ENCODE measurements at regions not wholly inside any gene's neighbourhood (a gene's known extent, or its start where the extent isn't known, plus 50 kb on each side); places are given as distances from the start of the nearest gene placed in this dataset.

DNA sequence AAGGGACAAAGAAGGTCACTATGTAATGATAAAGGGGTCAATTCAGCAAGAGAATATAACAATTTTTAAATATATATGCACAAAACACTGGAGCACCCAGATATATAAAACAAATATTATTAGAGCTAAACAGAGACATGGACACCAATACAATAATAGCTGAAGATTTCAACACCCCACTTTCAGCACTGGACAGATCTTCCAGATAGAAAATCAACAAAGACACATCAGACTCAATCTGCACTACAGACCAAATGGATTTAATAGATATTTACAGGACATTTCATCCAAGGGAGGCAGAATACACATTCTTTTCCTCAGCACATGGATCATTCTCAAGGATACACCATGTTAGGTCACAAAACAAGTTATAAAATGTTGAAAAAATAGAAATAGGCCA, 111.4 kb downstream of the SOX3 start:
- TF ChIP-seq, protein P1, sequence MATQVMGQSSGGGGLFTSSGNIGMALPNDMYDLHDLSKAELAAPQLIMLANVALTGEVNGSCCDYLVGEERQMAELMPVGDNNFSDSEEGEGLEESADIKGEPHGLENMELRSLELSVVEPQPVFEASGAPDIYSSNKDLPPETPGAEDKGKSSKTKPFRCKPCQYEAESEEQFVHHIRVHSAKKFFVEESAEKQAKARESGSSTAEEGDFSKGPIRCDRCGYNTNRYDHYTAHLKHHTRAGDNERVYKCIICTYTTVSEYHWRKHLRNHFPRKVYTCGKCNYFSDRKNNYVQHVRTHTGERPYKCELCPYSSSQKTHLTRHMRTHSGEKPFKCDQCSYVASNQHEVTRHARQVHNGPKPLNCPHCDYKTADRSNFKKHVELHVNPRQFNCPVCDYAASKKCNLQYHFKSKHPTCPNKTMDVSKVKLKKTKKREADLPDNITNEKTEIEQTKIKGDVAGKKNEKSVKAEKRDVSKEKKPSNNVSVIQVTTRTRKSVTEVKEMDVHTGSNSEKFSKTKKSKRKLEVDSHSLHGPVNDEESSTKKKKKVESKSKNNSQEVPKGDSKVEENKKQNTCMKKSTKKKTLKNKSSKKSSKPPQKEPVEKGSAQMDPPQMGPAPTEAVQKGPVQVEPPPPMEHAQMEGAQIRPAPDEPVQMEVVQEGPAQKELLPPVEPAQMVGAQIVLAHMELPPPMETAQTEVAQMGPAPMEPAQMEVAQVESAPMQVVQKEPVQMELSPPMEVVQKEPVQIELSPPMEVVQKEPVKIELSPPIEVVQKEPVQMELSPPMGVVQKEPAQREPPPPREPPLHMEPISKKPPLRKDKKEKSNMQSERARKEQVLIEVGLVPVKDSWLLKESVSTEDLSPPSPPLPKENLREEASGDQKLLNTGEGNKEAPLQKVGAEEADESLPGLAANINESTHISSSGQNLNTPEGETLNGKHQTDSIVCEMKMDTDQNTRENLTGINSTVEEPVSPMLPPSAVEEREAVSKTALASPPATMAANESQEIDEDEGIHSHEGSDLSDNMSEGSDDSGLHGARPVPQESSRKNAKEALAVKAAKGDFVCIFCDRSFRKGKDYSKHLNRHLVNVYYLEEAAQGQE (IDR thresholded peaks at IDR 0.05; ENCODE audit: low read depth) = peak; percentile 75
- TF ChIP-seq ZBTB7A (IDR thresholded peaks at IDR 0.05; ENCODE audit: low read depth) = no peak

DNA sequence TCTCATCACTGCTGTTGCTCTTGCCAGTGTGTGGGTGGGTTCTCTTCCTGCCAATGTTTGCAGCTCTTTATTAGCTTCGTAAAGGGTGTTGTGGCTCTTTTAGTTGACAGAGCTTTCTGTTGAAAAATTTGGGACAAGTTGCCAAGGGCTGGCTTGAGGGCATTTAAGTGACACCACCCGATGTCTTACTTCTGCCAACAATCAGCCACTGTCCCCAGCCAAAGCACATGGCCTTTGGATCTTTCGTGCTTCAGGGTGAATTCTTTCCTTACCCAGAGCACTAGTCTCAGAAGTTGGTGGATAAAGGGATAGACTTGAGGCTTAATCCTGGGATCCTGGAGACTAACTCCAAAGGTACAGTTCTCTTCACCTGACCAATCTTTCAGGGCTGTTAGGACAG, 113.6 kb downstream of the SOX3 start:
- TF ChIP-seq CEBPB (IDR thresholded peaks at IDR 0.05) (no peak), EP300 (IDR thresholded peaks at IDR 0.05; ENCODE audit: borderline replicate concordance) (no peak), EGR1 (IDR thresholded peaks at IDR 0.05) (no peak), TEAD4 (IDR thresholded peaks at IDR 0.05) (no peak)
- TF ChIP-seq, protein P2, sequence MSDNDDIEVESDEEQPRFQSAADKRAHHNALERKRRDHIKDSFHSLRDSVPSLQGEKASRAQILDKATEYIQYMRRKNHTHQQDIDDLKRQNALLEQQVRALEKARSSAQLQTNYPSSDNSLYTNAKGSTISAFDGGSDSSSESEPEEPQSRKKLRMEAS (IDR thresholded peaks at IDR 0.05) = no peak
- TF ChIP-seq, protein P1 (IDR thresholded peaks at IDR 0.05; ENCODE audit: low read depth) = no peak

DNA sequence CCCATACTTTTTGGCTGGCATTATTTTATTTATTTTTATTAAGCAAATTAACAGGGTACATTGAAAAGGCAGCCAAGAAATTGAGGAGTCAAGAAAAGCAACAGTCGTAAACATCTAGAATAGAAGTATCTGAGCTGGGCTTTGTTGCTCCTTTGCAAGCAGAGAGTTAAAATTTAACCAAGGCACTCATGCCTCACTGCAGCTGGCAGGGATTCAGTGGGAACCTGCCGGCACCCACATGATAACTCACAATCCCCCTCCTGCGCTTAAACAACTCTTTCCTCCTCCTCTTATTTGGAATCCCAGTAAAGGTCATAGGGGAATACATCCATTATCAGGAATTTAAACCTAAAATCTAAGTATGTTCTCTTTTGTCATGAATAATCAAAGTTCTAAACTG, 115.5 kb downstream of the SOX3 start:
- TF ChIP-seq TEAD4 (IDR thresholded peaks at IDR 0.05) (no peak), TAF1 (IDR thresholded peaks at IDR 0.05; ENCODE audit: low read depth) (no peak)
- TF ChIP-seq, protein P2 (IDR thresholded peaks at IDR 0.05) = no peak

DNA sequence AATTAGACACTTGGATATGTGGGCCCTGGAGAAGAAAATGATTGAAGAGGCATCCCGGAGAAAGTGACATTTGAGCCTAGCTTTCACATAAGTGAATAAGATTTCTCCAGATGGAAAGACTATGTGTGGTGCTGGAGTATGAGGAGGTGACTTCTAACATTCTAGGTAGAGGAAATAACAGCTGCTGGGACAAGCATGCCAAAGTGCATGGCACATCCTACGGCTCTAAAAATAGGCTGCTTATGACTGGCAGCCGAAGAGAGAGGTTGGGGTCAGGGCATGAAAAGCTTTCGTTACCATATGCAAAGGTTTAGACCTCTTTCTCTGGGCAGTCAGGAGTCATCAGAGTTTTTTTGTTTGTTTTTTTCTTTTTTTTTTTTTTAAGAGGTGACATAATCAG, 142.0 kb downstream of the SOX3 start:
- TF ChIP-seq EP300 (IDR thresholded peaks at IDR 0.05; ENCODE audit: borderline replicate concordance) = no peak
- no peak for TF ChIP-seq TCF12 (IDR thresholded peaks at IDR 0.05; ENCODE audit: low read depth)
- no peak for TF ChIP-seq NFIC (IDR thresholded peaks at IDR 0.05)
- TF ChIP-seq, protein P3, sequence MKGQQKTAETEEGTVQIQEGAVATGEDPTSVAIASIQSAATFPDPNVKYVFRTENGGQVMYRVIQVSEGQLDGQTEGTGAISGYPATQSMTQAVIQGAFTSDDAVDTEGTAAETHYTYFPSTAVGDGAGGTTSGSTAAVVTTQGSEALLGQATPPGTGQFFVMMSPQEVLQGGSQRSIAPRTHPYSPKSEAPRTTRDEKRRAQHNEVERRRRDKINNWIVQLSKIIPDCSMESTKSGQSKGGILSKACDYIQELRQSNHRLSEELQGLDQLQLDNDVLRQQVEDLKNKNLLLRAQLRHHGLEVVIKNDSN (IDR thresholded peaks at IDR 0.05) = no peak
- TF ChIP-seq CEBPB (IDR thresholded peaks at IDR 0.05) = no peak
- TF ChIP-seq RAD21 (IDR thresholded peaks at IDR 0.05; ENCODE audit: low read depth) = no peak
- TF ChIP-seq, protein P1 (IDR thresholded peaks at IDR 0.05; ENCODE audit: low read depth) = no peak
- no peak for TF ChIP-seq FOXM1 (IDR thresholded peaks at IDR 0.05; ENCODE audit: borderline replicate concordance, low read depth)
- TF ChIP-seq CREB1 (IDR thresholded peaks at IDR 0.05; ENCODE audit: low read depth) = no peak
- TF ChIP-seq TAF1 (IDR thresholded peaks at IDR 0.05; ENCODE audit: low read depth) = no peak
- no peak for TF ChIP-seq YY1 (IDR thresholded peaks at IDR 0.05; ENCODE audit: low read depth)
- TF ChIP-seq ZBTB7A (IDR thresholded peaks at IDR 0.05; ENCODE audit: low read depth) = no peak
- TF ChIP-seq EGR1 (IDR thresholded peaks at IDR 0.05) = no peak
- TF ChIP-seq, protein P2 (IDR thresholded peaks at IDR 0.05) = no peak
- TF ChIP-seq TEAD4 (IDR thresholded peaks at IDR 0.05) = no peak

DNA sequence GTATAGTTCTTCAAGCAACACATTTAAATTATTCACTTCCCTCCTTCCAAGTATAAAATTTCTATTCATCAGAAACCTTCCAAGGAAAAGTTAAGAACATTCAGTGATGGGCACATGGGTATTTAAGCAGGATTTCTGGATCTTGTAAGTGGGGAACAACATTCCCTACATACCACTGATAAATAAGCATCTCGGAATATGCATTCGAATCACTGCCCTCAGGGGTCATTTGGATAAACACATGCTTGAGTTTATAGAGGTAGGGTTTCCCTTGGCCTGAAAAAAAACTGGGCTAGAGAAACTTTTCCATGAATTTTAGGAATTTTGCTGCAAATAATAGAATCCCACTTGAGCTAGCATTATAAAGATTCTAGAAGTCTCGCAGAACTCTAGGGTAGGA, 143.9 kb downstream of the SOX3 start:
- no peak for TF ChIP-seq EP300 (IDR thresholded peaks at IDR 0.05; ENCODE audit: borderline replicate concordance)
- TF ChIP-seq, protein P3 (IDR thresholded peaks at IDR 0.05) = no peak
- TF ChIP-seq, protein P2 (IDR thresholded peaks at IDR 0.05) = no peak
- no peak for TF ChIP-seq TAF1 (IDR thresholded peaks at IDR 0.05; ENCODE audit: low read depth)
- no peak for TF ChIP-seq TEAD4 (IDR thresholded peaks at IDR 0.05)
- no peak for TF ChIP-seq CEBPB (IDR thresholded peaks at IDR 0.05)
